GM12872 (cell line): ENCODE measurements at regions not wholly inside any gene's neighbourhood (a gene's known extent, or its start where the extent isn't known, plus 50 kb on each side); places are given as distances from the start of the nearest gene placed in this dataset.

ENCODE experiments used
- CTCF ChIP-seq: IDR thresholded peaks from 3 replicates; pipeline ENCODE4 v1.5.1; 2011; ENCODE audit warnings: low read depth, mild to moderate bottlenecking, low read length, moderate library complexity; ENCODE audit not compliant: insufficient read depth

- TF ChIP-seq CTCF = no peak
These were observed 208.3 kb downstream of the ENC1 start for GRCh38 chr5:74432216-74432615.

- TF ChIP-seq CTCF = no peak
These were observed 209.2 kb downstream of the ENC1 start for GRCh38 chr5:74431290-74431669.

GRCh38 chr5:74430631-74431289 lies 209.8 kb downstream of the ENC1 start:
- TF ChIP-seq CTCF = no peak

- TF ChIP-seq CTCF = no peak
These were observed 211.0 kb downstream of the ENC1 start for GRCh38 chr5:74429495-74429894.

- no peak for TF ChIP-seq CTCF
These were observed 211.7 kb downstream of the ENC1 start for GRCh38 chr5:74428876-74429275.

GRCh38 chr5:74428275-74428674 lies 212.3 kb downstream of the ENC1 start:
- TF ChIP-seq CTCF = no peak

GRCh38 chr5:74426506-74426905 lies 214.0 kb downstream of the ENC1 start:
- no peak for TF ChIP-seq CTCF
